GM12801 (cell line): ENCODE measurements at regions not wholly inside any gene's neighbourhood (a gene's known extent, or its start where the extent isn't known, plus 50 kb on each side); places are given as distances from the start of the nearest gene placed in this dataset.

Experiments used
- TF ChIP-seq, protein P1 (sequence below): IDR thresholded peaks from one replicate; pipeline ENCODE4 v1.5.1; 2011; ENCODE audit warnings: control low read depth; ENCODE audit not compliant: insufficient read length; ENCODE audit errors: extremely low read depth

DNA sequence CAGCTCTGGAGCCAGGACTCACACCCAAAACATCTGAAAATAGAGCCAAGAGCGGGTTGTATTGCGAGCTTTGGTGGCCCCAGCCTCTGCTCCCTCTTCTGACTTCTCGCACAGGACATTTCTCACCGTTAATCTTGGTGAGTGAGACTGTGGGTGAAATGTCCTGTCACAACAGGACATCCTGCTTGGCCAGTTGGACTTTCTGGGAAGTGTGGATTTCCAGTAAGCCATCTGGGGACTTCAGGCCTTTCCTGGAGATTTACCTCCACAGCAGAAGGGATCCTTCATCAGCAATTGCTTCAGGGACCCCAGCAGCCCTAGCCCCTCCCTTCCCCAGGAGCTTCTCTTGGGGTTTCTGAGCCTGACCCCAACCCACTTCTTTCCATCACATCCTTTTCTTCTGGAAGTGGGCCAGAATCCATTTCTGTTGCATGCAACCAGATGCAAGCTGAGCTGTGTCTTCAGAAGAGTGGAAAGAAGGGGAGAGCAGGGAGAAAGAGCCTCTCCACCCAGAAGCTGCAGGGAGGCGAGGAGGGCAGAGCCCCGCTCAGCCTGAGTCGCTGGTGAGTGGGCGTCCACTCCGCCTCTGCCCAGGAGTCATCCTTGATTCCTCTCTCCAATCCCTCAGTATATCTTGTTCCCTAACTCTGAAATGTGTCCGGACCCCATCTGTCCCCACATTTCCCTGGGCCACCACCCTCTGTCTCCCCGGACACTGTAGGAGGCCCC, 50.3 kb upstream of the GADD45G start:
- TF ChIP-seq, protein P1, sequence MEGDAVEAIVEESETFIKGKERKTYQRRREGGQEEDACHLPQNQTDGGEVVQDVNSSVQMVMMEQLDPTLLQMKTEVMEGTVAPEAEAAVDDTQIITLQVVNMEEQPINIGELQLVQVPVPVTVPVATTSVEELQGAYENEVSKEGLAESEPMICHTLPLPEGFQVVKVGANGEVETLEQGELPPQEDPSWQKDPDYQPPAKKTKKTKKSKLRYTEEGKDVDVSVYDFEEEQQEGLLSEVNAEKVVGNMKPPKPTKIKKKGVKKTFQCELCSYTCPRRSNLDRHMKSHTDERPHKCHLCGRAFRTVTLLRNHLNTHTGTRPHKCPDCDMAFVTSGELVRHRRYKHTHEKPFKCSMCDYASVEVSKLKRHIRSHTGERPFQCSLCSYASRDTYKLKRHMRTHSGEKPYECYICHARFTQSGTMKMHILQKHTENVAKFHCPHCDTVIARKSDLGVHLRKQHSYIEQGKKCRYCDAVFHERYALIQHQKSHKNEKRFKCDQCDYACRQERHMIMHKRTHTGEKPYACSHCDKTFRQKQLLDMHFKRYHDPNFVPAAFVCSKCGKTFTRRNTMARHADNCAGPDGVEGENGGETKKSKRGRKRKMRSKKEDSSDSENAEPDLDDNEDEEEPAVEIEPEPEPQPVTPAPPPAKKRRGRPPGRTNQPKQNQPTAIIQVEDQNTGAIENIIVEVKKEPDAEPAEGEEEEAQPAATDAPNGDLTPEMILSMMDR: no peak

DNA sequence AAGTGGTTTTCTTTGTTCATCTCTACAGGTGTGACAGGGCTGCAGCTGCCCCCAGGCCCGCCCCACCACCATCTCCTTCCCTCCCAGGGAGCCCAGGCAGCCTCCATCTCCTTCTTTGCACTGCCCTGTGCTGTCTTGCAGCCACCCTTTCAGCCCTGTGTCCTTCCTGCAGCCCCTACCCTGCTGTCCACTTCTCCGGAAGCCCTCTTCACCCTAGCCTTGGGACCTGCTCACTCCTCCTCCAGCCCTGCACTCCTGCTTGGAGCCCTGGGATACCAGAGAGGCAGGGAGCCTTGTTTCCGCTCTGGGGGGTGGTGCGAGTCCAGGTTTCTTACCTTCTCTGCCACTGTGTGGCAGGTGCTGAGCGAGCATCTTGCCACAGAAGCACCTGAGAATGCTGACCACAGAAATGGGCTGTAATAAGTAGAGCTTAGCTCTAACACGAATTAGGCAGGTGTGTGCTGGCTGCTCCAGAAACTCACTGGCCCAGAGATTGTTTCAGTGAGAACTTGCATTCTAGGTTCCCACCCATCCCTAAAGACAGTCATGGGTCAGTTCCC, 51.3 kb upstream of the GADD45G start:
- TF ChIP-seq, protein P1: no peak

DNA sequence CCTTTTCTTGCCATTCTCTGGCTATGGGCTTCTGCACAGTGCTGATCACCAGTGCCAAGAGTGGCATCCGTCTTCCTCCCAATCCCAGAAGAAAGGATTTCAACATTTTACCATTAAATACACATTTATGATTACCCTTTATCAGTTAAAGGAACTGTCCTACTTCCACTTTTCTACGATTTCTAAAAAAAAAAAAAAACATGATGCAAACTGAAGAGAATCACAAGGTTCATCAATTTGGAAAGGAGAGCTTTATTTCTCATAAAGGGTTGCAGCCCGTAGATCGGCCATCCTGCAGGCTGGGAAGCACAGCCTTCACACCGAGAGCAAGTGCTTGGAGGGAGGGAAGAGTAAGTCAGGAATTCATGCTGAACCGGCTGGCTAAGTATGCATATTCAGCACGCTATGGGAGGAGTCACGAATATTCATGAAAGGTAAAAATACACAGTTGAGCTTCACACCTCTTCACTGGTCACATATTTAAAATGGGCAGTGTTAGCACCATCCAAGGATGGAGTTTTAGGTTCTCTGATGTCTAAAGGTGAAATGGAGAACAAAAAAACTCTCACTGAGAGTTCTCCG, 52.5 kb upstream of the SEMA4D start:
- TF ChIP-seq, protein P1: no peak

DNA sequence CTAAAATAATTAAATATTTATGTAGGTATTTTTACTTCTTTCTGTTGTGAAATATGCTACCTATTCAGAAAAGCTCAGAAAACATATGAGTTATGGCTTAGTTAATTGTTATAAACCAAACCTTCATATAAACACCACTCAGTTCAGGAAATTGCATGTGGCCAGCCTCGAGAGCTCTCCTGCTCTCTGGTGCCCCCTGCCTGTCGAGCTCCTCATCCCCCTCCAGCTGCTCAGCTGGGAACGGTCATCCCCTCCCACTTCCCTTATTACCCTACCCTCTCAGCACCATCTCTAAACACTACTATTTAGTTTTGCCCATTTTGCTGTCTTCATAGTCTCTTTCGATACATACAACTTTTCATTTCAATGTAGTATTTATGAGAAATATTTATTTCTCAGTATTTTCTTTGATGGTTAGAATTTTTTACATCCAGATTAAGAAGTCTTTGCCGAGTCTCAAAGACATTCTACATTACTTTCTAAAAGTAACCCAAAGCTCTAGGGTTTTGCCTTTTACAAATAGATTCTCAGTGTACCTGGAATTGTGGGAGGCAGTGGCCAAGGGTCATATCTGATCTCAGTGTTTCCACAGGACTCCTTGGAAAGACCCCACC, 51.2 kb upstream of the SEMA4D start:
- TF ChIP-seq, protein P1: peak; percentile 70

DNA sequence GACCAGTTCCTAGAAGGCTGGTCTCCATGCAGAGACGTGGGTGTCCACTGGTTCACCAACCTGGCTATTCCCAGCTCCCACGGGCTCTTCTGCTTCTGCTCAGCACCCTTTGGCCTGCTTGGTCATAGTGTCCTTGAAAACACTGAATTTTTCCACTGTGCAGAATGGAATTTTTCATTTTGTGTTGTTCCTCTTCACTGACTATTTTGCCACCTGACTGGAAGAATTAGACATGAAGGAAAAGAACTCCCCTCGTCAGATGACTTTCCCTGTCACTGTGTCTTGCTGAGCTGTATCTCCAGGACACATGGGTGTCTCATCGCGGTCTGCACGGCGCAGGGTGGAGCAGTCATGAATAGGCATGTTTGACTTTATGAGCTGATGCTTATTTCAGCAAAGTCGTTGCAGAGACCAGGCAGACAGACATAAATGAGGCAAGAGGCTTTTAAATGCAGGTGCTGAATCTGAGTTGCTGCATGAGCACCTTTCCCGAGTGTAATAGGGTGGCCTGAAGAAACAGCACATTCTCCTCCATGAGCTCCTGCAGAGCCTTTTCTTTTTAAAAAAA, 50.2 kb upstream of the SEMA4D start:
- TF ChIP-seq, protein P1: no peak
